22Rv1 (cell line): ENCODE measurements at regions not wholly inside any gene's neighbourhood (a gene's known extent, or its start where the extent isn't known, plus 50 kb on each side); places are given as distances from the start of the nearest gene placed in this dataset.
"Not testable (repeated sequence)": the region's sequence is repeated elsewhere in the genome, so short reads cannot be mapped to it uniquely, and the experiment has no call there.

ENCODE experiments used
- H3K27ac ChIP-seq: fragments of 450-650 bp; 2 replicates; pipeline ENCODE4 v1.5.1; 2017
- ZFX ChIP-seq: fragments of 450-650 bp; IDR thresholded peaks from 2 replicates; pipeline ENCODE4 v1.6.1; 2017; ENCODE audit warnings: antibody characterized with exemption, borderline replicate concordance
- TF ChIP-seq, protein P1 (sequence below): fragments of 450-650 bp; IDR thresholded peaks from 2 replicates; pipeline ENCODE4 v1.5.1; 2017; ENCODE audit warnings: mild to moderate bottlenecking

DNA sequence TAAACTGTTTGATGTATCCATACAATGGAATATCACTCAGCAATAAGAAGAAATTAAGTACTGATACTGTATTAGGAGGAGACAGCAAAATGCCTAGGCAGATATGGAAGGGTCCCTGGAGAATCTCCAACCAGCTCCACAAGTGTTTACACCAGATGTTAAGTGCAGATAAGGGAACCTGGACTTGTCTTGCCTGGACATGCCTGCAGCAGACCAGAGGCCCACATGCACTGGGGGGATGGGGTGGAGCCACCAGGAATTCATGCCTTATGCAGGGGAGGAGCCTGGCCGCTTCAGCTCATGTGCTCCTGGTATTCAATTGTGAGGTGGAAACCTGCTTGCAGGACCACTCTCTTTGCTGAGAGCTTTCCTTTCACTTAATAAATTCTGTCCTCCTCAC lies 287.6 kb downstream of the LIPI start:
- H3K27ac ChIP-seq = not testable (repeated sequence)

DNA sequence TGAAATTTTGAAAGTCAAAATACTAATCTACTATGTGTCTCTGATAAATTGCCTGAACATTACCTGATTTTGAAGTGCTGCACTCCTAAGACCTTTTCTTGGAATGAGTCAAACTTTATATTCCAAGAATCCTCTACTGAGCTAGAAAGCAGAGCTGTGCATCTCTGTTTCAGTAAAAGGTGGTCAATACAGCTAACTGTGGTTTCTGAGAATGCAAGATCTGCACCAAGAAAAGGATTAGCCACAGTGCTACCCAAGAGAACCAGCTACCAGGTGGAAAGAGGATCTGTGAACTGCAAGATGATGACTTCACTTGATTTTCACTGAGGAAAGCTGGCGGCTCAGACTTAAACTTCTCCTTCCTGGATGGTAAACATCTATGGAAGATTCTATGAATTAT lies 289.3 kb downstream of the LIPI start:
- H3K27ac ChIP-seq = not testable (repeated sequence)

DNA sequence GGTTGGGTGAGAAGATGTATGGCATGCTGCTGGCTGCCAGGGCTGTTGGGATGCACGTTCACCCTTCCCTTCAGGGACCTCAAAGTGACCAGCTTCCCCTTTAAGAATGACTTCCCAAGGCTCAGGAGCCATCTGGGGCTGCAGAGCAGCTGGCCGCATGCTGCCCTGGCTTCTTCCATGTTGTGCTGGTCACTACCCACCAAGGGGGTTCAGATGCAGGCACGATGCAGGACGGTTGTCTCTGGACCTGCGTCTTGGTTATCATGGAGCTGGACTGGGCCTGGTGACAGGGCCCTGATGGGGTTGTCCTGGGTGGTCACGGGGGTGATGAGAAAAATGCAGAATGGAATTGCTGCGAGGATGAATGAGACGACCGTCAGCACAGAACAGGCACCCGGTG lies 297.8 kb downstream of the POTED start:
- not testable (repeated sequence) for H3K27ac ChIP-seq

DNA sequence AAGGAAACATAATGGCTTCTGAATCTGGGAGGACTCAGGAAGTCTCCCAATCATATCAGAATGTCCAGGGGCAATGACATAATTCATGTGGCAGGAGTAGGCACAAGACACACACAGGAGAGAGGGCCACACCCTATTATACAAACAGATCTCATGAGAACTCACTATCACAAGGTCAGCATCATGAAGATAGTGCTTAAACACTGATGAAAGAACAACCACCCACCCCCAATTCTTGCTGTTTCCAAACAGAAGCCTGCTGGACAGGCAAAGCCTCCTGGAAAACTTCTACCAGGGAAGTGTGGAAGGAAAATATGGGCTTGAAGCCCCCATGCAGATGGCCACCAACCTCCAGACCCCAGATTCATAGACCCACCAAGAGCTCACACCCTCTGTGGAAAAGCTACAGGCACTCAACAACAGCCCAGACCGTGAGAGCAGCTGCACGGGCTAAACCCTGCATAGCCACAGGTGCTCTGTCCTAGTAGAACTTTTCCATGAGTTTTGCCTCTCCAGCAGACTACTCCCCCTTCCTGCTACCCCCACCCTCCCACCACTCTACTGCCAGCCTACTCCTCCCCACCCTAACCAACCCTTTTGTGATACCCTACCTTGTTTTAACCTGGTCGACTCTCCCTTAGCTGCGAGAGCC lies 287.1 kb downstream of the POTED start:
- not testable (repeated sequence) for H3K27ac ChIP-seq

DNA sequence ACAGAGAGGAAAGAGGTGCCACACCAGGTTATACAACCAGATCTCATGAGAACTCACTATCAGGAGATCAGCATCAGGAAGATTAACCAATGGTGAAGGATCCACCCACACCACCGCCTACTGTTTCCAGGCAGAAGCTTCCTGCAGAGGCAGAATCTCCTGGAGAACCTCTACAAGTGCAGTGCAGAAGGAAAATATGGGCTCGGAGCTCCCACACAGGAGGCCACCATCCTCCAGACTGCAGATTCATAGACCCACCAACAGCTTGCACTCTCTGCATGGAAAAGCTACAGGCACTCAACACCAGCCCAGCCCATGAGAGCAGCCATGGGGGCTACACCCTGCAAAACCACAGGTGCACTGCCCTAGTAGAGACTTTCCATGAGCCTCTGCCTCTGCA lies 284.0 kb downstream of the POTED start:
- not testable (repeated sequence) for H3K27ac ChIP-seq

DNA sequence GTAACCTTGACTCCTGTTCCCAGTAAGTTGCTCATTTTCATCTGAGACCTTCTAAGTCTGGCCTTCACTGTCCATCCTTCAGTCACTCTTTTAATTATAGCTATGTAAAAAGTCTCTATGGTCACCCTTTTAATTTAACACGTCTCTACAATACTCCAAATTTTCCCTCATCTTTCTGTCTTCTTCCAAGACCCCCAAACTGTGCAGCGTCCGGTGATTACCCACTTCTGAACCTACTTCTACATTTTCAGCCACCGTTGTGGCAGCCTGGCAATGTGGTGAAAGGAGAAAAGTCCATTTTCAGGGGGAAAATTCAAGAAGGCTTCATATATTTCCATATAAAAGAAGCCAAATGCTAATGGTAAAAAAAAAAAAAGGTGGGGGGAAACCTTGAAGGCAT lies 283.4 kb downstream of the POTED start:
- H3K27ac ChIP-seq = not testable (repeated sequence)

DNA sequence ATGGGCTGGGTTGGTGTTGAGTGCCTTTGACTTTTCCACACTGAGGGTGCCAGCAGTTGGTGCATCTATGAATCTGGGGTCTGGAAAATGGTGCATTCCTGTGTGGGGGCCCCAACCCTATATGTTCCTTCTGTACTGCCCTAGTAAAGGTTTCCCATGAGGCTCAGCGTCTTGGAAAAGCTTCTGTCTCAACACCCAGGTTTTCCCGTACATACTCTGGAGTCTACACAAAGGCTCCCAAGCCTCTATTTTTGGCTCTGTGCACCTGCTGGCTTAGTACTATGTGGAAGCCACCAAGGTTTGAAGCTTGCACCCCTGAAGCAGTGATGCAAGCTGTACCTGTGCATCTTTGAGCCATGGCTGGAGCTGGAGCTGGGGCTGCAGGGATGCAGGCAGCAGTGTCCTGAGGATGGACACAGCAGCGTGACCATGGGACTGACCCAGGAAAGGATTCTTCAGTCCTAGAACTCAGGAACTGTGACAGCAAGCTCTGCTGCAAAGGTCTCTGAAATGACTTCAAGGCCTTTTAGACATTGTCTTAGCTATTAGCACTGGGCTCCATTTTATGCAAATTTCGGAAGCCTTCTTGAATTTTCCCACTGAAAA lies 282.7 kb downstream of the POTED start:
- H3K27ac ChIP-seq = not testable (repeated sequence)

DNA sequence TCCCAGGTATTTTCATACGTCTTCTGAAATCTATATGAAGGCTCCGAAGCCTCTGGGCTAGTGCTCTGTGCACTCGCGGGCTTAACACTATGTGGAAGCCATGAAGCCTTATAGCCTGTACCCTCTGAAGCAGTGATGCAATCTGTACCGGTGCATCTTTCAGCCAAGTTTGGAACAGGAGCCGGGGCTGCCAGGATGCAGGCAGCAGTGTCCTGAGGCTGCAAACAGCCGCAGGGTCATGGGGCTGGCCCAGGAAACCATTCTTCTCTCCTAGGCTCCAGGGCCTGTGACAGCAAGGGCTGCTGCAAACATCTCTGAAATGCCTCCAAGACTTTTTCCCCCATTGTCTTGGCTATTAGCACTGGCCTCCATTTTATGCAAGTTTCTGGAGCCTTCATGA lies 279.6 kb downstream of the POTED start:
- not testable (repeated sequence) for H3K27ac ChIP-seq

DNA sequence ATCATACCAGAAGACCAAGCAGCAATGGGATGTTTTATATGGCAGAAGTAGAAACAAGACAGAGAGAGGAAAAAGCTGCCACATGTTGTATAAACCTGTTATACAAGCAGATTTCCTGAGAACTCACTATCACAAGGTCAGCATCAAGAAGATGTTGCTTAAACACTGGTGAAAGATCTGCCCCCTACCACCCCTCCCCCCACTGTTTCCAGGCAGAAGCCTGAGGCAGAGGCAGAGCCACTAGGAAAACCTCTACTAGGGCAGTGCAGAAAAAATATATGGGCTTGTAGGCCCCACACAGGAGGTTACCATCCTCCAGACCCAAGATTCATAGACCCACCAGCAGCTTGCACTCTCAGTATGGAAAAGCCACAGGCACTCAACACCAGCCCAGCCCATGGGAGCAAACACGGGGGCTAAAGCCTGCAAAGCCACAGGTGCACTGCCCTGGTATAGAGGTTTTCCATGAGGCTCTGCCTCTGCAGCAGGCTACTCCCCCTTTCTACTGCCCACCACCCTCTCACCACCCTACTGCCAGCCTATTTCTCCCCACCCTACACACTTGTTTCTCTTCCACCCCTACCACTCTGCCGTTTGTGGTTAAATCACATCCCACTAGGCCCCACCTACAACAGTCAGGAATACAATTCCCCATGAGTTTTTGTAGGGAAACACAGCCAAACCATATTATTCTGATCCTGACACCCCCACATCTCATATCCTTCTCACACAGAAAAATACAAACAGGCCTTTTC lies 274.2 kb downstream of the POTED start:
- H3K27ac ChIP-seq = not testable (repeated sequence)

DNA sequence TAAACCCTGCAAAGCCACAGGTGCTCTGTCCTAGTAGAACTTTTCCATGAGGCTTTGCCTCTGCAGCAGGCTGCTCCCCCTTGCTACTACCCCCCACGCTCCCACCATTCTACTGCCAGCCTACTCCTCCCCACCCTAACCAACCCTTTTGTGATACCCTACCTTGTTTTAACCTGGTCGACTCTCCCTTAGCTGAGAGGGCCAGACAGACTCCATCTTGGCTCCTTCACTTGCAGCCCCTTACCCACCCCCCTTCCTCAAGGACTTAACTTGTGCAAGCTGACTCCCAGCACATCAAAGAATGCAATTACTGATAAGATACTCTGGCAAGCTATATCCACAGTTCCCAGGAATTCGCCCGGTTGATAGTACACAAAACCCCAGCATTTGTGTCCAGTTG lies 267.9 kb downstream of the POTED start:
- H3K27ac ChIP-seq = not testable (repeated sequence)

DNA sequence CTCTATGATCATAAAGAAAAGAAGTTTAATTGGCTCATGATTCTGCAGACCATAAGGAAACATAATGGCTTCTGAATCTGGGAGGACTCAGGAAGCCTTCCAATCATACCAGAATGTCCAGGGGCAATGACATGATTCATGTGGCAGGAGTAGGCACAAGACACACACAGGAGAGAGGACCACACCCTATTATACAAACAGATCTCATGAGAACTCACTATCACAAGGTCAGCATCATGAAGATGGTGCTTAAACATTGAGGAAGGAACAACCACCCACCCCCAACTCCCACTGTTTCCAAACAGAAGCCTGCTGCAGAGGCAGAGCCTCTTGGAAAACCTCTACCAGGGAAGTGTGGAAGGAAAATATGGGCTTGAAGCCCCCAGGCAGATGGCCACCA lies 267.4 kb downstream of the POTED start:
- peak overlapping the region; percentile 55 for H3K27ac ChIP-seq

DNA sequence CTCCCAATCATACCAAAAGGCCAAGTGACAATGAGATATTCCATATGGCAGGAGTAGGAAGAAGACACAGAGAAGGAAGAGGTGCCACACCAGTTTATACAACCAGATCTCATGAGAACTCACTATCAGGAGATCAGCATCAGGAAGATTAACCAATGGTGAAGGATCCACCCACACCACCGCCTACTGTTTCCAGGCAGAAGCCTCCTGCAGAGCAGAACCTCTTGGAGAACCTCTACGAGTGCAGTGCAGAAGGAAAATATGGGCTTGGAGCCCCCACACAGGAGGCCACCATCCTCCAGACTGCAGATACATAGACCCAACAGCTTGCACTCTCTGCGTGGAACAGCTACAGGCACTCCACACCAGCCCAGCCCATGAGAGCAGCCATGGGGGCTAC lies 264.4 kb downstream of the POTED start:
- H3K27ac ChIP-seq = not testable (repeated sequence)

DNA sequence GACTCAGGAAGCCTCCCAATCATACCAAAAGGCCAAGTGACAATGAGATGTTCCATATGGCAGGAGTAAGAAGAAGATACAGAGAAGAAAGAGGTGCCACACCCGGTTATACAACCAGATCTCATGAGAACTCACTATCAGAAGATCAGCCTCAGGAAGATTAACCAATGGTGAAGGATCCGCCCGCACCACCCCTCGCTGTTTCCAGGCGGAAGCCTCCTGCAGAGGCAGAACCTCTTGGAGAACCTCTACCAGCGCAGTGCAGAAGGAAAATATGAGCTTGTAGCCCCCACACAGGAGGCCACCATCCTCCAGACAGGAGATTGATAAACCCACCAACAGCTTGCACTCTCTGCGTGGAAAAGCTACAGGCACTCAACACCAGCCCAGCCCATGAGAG lies 245.1 kb downstream of the POTED start:
- no peak overlapping the region for H3K27ac ChIP-seq
- TF ChIP-seq ZFX = no peak
- TF ChIP-seq, protein P1, sequence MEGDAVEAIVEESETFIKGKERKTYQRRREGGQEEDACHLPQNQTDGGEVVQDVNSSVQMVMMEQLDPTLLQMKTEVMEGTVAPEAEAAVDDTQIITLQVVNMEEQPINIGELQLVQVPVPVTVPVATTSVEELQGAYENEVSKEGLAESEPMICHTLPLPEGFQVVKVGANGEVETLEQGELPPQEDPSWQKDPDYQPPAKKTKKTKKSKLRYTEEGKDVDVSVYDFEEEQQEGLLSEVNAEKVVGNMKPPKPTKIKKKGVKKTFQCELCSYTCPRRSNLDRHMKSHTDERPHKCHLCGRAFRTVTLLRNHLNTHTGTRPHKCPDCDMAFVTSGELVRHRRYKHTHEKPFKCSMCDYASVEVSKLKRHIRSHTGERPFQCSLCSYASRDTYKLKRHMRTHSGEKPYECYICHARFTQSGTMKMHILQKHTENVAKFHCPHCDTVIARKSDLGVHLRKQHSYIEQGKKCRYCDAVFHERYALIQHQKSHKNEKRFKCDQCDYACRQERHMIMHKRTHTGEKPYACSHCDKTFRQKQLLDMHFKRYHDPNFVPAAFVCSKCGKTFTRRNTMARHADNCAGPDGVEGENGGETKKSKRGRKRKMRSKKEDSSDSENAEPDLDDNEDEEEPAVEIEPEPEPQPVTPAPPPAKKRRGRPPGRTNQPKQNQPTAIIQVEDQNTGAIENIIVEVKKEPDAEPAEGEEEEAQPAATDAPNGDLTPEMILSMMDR = no peak

DNA sequence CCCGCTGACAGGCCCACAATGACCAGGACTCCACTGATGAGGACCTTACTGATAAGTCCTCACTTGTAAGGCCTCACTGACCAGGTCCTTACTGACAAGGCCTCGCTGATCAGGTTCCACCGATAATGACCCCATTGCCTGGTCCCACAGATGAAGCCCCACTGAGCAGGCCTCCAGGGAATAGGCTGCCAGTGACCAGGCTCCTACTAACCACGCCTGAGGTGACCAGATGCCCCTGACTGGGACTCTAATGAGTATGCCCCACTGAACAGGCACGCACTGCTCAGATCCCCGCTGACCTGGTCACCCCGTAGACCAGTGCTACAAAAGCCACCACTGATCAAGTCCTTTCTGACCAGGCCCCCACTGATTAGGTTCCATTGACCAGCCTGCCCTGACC lies 241.2 kb downstream of the POTED start:
- H3K27ac ChIP-seq = not testable (repeated sequence)

DNA sequence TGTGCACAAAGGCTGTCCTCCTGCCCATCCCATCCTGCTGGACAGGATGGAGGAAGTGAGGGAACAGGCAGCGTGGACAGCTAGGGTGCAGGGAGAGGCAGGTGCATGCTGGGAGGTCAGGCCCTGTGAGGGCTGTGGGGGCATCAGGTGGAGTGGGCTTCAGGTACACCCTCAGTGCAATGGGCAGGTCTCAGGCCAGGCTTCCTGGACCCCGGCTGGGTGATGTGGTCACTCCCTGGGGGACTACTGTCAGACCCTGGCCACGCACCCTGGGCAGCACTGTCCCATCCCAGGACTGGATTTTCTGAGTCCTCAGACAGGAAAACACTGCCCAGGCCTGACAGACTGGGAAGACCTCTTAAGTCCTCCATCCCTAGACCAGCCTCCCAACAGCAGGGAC lies 239.9 kb downstream of the POTED start:
- not testable (repeated sequence) for H3K27ac ChIP-seq

DNA sequence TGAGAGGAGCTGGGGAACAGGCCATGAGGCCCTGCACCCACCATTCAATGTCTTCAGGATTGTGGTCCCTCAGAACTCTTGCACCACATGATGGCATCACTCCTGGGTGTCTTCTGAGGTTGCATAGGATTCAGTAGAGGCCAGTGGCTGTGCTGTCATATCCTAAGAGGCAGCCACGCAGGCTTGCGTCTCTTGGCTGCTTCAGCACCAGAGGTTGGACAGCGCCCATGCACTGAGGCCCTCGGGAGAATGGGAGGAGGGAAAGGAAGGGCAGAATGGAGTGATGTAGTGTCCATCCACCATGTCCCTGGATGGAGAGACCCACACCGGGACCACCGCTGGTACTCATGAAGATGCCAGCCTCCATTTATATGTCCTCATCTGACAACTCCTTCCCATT lies 237.1 kb downstream of the POTED start:
- not testable (repeated sequence) for H3K27ac ChIP-seq

DNA sequence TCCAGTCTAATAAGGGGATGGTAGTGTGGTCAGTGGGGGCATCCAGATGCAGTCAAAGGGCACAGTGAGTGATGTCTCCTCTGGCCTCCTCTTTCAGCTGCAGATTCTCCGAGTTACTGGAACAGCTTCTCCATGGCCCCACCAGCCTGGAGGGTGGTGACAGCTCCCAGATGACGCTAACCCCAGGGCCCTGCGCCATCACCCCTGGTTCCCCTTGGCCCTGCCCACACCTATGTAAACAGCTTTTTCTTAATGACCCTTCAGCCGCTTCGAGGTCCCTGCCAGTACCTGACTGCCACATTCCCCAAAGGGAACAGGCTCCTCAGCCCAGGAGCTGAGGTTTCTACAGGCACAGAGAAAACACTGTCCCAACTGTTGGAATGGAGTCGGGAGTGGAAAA lies 235.0 kb downstream of the POTED start:
- not testable (repeated sequence) for H3K27ac ChIP-seq

DNA sequence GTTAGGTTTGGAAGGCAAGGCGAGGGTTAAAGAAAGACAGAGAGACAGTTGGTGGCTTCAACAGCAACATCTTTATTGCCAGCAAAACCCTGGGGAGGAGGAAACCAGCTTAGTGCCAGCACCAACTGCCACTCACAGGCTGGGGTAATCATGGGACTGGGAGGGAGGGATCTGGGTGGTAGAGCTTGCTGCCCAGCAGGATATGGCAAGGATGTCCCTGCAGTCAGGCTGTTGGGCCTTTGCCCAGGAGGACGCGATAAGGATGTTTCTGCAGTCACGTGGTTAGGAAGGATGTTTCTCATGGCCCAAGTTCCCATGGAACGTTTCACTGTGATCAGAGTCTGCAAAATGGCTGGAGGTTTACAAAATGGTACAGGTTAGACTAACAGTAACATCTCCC lies 233.5 kb downstream of the POTED start:
- H3K27ac ChIP-seq = not testable (repeated sequence)

DNA sequence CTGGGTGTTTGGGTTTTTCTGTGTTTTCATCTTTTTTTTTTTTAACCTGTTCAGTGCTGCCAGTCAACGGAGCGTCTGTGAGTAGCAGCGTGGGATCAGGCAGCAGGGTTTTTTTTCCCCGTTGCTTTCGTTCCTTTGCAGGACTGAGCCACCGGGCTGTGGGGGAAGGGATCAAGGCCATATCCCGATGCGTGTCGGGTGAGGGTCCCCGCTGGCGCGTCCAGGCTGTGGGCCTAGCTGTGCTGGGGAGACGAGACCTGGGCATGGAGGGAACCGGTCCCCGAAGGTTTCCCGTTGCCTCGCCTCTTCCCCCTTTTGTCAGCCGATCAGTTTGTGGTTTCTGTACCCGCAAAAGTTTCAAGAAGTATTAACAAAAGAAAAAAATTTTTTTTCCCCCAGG lies 218.1 kb downstream of the POTED start:
- not testable (repeated sequence) for H3K27ac ChIP-seq
